BE2C (cell line): ENCODE measurements at regions not wholly inside any gene's neighbourhood (a gene's known extent, or its start where the extent isn't known, plus 50 kb on each side); places are given as distances from the start of the nearest gene placed in this dataset.
"Not testable (repeated sequence)": the region's sequence is repeated elsewhere in the genome, so short reads cannot be mapped to it uniquely, and the experiment has no call there.

Experiments
- DNase-seq: peaks from one replicate; pipeline ENCODE4 v3.0.0-alpha.2; 2020
- H3K27me3 ChIP-seq: fragments of 250-450 bp; sonication (Bioruptor Pico); 2 replicates; pipeline ENCODE4 v1.5.1; 2020; ENCODE audit warnings: mild to moderate bottlenecking
- H3K36me3 ChIP-seq: fragments of 250-450 bp; sonication (Bioruptor Pico); 2 replicates; pipeline ENCODE4 v1.5.1; 2020; ENCODE audit warnings: mild to moderate bottlenecking
- H3K4me1 ChIP-seq: fragments of 250-450 bp; sonication (Bioruptor Pico); 2 replicates; pipeline ENCODE4 v1.5.1; 2020
- H3K4me3 ChIP-seq: 2 replicates; pipeline ENCODE4 v1.5.1; 2011; ENCODE audit warnings: low read depth, low read length
- H3K9me3 ChIP-seq: fragments of 250-450 bp; sonication (Bioruptor Pico); 2 replicates; pipeline ENCODE4 v1.5.1; 2020
- TF ChIP-seq, protein P1 (sequence below): IDR thresholded peaks from 2 replicates; pipeline ENCODE4 v1.5.1; 2012; ENCODE audit warnings: mild to moderate bottlenecking, low read depth, low read length

DNA sequence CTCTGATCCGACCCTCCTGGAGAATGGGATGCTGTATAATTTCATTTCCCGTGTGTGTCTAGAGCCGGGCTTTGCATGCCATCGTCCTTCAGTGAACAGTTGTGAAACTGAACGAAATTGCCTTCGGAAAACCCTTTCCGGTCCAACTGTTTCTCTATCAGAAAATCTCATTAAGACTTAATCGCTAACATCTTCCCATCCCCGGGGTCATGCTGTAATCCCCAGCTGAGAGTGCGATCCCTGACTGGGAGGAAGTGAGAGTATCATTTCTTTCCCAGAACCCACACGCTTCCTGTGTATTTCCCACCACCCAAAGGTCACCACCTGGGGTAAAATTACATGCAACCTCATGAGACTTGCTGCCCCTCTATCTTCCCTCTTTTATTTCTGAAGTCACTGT is 75.6 kb upstream of the RBFOX1 start:
- Histone ChIP-seq H3K27me3 (no peaks in the 10 kb centered on the region), H3K9me3 (peaks cover 2% of the 10 kb centered on the region; the same call in 1 of the 2 replicates), H3K4me1 (no peaks in the 10 kb centered on the region), H3K4me3 (no peak overlapping the region), H3K36me3 (no peaks in the 10 kb centered on the region)
- TF ChIP-seq, protein P1, sequence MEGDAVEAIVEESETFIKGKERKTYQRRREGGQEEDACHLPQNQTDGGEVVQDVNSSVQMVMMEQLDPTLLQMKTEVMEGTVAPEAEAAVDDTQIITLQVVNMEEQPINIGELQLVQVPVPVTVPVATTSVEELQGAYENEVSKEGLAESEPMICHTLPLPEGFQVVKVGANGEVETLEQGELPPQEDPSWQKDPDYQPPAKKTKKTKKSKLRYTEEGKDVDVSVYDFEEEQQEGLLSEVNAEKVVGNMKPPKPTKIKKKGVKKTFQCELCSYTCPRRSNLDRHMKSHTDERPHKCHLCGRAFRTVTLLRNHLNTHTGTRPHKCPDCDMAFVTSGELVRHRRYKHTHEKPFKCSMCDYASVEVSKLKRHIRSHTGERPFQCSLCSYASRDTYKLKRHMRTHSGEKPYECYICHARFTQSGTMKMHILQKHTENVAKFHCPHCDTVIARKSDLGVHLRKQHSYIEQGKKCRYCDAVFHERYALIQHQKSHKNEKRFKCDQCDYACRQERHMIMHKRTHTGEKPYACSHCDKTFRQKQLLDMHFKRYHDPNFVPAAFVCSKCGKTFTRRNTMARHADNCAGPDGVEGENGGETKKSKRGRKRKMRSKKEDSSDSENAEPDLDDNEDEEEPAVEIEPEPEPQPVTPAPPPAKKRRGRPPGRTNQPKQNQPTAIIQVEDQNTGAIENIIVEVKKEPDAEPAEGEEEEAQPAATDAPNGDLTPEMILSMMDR, result no peak
- DNase-seq, result no peak

DNA sequence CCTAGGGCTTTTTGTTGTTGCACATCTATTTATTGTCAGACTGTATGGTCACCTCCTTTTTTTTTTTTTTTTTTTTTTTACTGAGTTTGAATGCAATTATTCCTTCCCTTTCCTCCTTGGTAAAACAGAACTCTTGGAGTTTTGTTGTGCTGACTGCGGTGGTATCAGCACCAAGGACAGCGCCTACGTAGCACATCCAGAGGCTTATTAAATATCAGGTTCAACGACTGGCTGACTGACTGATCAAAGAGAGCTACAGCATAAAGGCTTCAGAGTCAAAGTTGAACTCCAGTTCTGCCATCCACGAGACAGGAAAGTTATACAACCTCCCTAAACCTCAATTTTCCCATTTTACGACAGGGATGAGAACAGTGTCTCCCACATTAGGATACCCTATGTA is 86.1 kb upstream of the RBFOX1 start:
- Histone ChIP-seq H3K36me3 (no peaks in the 10 kb centered on the region), H3K4me3 (no peak overlapping the region), H3K27me3 (no peaks in the 10 kb centered on the region), H3K4me1 (no peaks in the 10 kb centered on the region), H3K9me3 (no peaks in the 10 kb centered on the region)
- no peak for DNase-seq
- TF ChIP-seq, protein P1, result no peak

DNA sequence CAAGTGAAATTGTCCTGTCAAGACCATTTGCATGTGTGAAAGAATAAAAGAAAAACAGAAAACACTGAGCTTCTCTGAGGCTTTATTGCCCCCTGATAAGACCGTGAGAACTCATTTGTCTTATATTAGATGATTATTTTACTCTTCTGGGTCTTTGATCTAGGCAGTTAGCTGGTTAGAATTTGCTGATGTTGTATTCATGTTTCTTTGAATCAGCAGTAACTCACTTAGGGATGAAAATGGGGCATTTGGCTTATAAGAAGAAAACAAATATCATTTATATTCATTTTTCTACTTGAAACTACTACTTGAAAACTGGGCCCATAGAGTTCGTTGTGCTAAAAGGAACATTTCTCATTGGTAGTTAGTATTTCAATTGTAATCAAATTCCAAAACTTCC is 93.1 kb upstream of the RBFOX1 start:
- Histone ChIP-seq H3K36me3 (no peaks in the 10 kb centered on the region), H3K27me3 (no peaks in the 10 kb centered on the region), H3K9me3 (no peaks in the 10 kb centered on the region), H3K4me3 (no peak overlapping the region), H3K4me1 (no peaks in the 10 kb centered on the region)
- TF ChIP-seq, protein P1, result no peak
- no peak for DNase-seq

DNA sequence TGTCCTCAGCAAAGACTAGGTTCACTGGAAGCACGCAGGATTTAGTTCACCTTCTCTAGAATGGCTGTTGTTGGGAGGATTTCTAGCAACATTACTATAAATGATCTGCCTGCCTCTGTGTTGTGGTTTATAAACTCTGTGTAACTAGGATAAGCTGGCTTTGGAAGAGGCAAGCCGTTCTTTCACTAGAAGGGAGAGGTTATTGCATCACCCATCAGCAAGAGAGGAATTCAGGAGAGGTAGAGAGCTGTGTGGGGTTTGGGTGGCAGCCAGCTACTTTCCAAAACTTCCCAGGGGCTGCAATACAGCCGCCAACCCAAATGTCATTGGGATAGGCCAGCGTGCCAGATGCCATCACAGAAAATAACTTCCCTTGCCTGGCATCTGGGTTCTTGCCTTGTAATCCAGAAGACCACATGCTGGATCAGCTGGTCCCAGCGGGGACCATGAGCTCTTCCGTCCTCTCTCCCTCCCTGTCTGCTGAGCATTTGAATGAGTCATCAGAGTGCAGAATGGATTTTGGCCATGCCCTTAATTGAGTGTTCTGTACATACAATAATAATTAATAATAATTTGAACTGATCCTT is 95.7 kb upstream of the RBFOX1 start:
- H3K27me3 ChIP-seq, result no peaks in the 10 kb centered on the region
- TF ChIP-seq, protein P1, result no peak
- DNase-seq, result no peak

DNA sequence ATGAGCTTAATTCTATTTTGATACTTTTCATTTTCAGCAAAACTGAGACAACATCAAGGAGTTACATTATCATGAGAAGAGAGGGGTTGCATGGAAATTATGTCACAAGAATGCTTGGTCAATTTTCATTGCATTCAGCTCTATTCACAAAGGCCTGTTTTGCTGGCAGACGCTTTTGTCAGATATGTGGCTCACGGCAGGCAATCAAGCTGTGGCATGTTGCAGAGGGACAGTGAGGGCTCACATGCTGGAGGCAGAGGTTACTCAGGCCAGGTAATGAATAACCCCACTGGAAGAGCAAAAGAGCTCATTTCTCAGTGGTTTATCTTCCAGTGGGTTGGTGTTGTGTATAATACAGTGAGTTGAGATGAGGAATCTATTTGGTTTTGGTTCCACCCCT is 98.7 kb upstream of the RBFOX1 start:
- H3K9me3 ChIP-seq, result no peaks in the 10 kb centered on the region
- H3K27me3 ChIP-seq, result no peaks in the 10 kb centered on the region
- TF ChIP-seq, protein P1, result no peak
- H3K4me1 ChIP-seq, result no peaks in the 10 kb centered on the region
- DNase-seq, result no peak
- H3K36me3 ChIP-seq, result no peaks in the 10 kb centered on the region
- no peak overlapping the region for H3K4me3 ChIP-seq

More for the DNA sequence above, 95.7 kb upstream of the RBFOX1 start:
- no peaks in the 10 kb centered on the region for H3K4me1 ChIP-seq
- H3K9me3 ChIP-seq, result no peaks in the 10 kb centered on the region
- no peak overlapping the region for H3K4me3 ChIP-seq
- no peaks in the 10 kb centered on the region for H3K36me3 ChIP-seq

DNA sequence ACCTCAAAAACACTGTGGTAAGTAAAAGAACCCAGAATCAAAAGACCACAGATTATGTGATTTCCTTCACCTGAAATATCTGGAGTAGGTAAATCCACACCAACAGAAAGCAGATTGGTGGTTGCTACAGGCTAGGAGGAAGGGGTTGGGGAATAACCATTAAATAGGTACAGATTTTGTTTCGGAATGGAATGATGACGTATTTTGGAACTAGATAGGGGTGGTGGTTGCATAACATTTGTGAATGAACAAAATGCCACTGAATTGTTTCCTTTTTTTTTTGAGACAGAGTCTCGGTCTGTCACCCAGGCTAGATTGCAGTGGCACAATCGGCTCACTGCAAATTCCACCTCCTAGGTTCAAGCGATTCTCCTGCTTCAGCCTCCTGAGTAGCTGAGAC is 100.9 kb upstream of the RBFOX1 start:
- no peak overlapping the region for H3K4me3 ChIP-seq
- H3K36me3 ChIP-seq, result no peaks in the 10 kb centered on the region
- no peaks in the 10 kb centered on the region for H3K27me3 ChIP-seq
- H3K9me3 ChIP-seq, result no peaks in the 10 kb centered on the region
- no peak for DNase-seq
- H3K4me1 ChIP-seq, result no peaks in the 10 kb centered on the region
- TF ChIP-seq, protein P1, result no peak

DNA sequence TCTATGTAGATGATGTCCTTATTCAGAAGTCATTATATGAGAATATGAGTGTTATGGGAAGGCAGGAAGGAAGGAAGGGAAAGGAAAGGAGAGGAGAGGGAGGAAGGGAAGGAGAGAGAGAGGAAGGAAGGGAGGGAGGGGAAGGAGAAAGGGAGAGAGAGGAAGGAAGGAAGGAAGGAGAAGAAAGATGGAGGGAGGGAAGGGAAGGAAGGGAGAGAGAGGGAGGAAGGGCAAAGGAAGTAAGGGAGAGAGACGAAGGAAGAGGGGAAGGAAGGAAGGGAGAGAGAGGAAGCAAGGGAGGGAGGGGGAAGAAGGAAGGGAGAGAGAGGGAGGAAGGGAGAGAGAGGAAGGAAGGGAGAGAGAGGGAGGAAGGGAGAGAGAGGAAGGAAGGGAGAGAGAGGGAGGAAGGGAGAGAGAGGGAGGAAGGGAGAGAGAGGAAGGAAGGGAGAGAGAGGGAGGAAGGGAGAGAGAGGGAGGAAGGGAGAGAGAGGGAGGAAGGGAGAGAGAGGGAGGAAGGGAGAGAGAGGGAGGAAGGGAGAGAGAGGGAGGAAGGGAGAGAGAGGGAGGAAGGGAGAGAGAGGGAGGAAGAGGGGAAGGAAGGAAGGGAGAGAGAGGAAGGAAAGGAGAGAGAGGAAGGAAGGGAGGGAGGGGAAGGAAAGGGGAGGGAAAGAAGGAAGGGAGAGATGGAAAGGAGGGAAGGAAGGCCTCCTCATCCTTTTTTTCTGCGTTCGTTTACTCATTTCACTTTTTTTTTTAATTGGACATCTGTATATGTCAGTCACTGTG is 103.0 kb upstream of the RBFOX1 start:
- H3K4me3 ChIP-seq, H3K27me3 ChIP-seq, DNase-seq, H3K36me3 ChIP-seq, H3K4me1 ChIP-seq, H3K9me3 ChIP-seq: not testable (repeated sequence)
